Mucosa of descending colon (tissue), 3 donors: ENCODE measurements at regions not wholly inside any gene's neighbourhood (a gene's known extent, or its start where the extent isn't known, plus 50 kb on each side); places are given as distances from the start of the nearest gene placed in this dataset.
"Not testable (repeated sequence)": the region's sequence is repeated elsewhere in the genome, so short reads cannot be mapped to it uniquely, and the experiment has no call there.

Source experiments
- ATAC-seq: fragments of 200-7000 bp; cut with Tn5 transposase; one replicate; pipeline ENCODE4 v1.9.1; 2020; ENCODE audit warnings: mild to moderate bottlenecking, moderate library complexity
- DNase-seq, 3 donors: peaks; one replicate each; pipeline ENCODE4 v3.0.0-alpha.2; 2020
- H3K36me3 ChIP-seq: fragments of 200-600 bp; one replicate; pipeline ENCODE4 v1.8.0; 2021; ENCODE audit warnings: low read depth, mild to moderate bottlenecking
- H3K4me1 ChIP-seq: fragments of 200-600 bp; one replicate; pipeline ENCODE4 v1.8.0; 2021; ENCODE audit warnings: low read depth, mild to moderate bottlenecking
- H3K4me3 ChIP-seq: fragments of 200-600 bp; one replicate; pipeline ENCODE4 v1.8.0; 2021; ENCODE audit warnings: mild to moderate bottlenecking
- H3K9me3 ChIP-seq: fragments of 200-600 bp; one replicate; pipeline ENCODE4 v1.8.0; 2021; ENCODE audit warnings: mild to moderate bottlenecking
- CTCF ChIP-seq: fragments of 200-600 bp; IDR thresholded peaks from one replicate; pipeline ENCODE4 v1.8.0; 2022; ENCODE audit warnings: antibody characterized with exemption, mild to moderate bottlenecking
- intact Hi-C, 2 donors: fragments of 100-400 bp; cut with DNase I in 1 of 2; cut with micrococcal nuclease in 1 of 2; formaldehyde crosslinking; loops; one replicate each; pipeline versions ENCODE4 v1.11.0 to v1.11.1; 2022; cut with DNase I, micrococcal nuclease
- donor health status: DM: no; HTN: no; CAD: no; lungs with moderate emphysema.
- donor health status: DM: no; HTN: no; CAD: no.
- donor health status: DM: no; HTN: yes; CAD: no.

- DNase-seq (no peak), ATAC-seq (no peak)
- intact Hi-C loops: no loop called here
- H3K4me1 ChIP-seq: no peaks in the 10 kb centered on the region
- no peak for TF ChIP-seq CTCF
- no peaks in the 10 kb centered on the region for H3K9me3 ChIP-seq
- no peak overlapping the region for H3K4me3 ChIP-seq
- H3K36me3 ChIP-seq: no peaks in the 10 kb centered on the region
These were observed 56.5 kb upstream of the CYRIA start for GRCh38 chr2:16722126-16722525.

GRCh38 chr2:16721529-16721928 is 55.9 kb upstream of the CYRIA start:
- intact Hi-C loops, ATAC-seq: not testable (repeated sequence)

GRCh38 chr2:16720737-16721136 is 55.1 kb upstream of the CYRIA start:
- ATAC-seq, intact Hi-C loops, H3K4me3 ChIP-seq: not testable (repeated sequence)

More at GRCh38 chr2:16721529-16721928, 55.9 kb upstream of the CYRIA start:
- DNase-seq, H3K36me3 ChIP-seq, H3K4me3 ChIP-seq, H3K9me3 ChIP-seq, H3K4me1 ChIP-seq: not testable (repeated sequence)

GRCh38 chr2:16719485-16719808 is 53.8 kb upstream of the CYRIA start:
- no peak for DNase-seq
- ATAC-seq: no peak
- no peaks in the 10 kb centered on the region for H3K4me1 ChIP-seq
- TF ChIP-seq CTCF: no peak
- intact Hi-C loops: no loop called here
- H3K4me3 ChIP-seq: no peak overlapping the region
- no peaks in the 10 kb centered on the region for H3K9me3 ChIP-seq
- H3K36me3 ChIP-seq: no peaks in the 10 kb centered on the region

More at GRCh38 chr2:16720737-16721136, 55.1 kb upstream of the CYRIA start:
- not testable (repeated sequence) for DNase-seq, H3K4me1 ChIP-seq, H3K9me3 ChIP-seq, H3K36me3 ChIP-seq

GRCh38 chr2:16718576-16719484 is 53.2 kb upstream of the CYRIA start:
- no peak overlapping the region for H3K4me3 ChIP-seq
- no peak for TF ChIP-seq CTCF
- ATAC-seq (no peak), DNase-seq (no peak)
- no peaks in the 10 kb centered on the region for H3K9me3 ChIP-seq
- H3K4me1 ChIP-seq: no peaks in the 10 kb centered on the region
- intact Hi-C loops: no loop called here
- H3K36me3 ChIP-seq: no peaks in the 10 kb centered on the region

GRCh38 chr2:16717477-16717876 is 51.8 kb upstream of the CYRIA start:
- Histone ChIP-seq H3K9me3 (no peaks in the 10 kb centered on the region), H3K36me3 (no peaks in the 10 kb centered on the region), H3K4me1 (no peaks in the 10 kb centered on the region), H3K4me3 (no peak overlapping the region)
- TF ChIP-seq CTCF: no peak
- DNase-seq (no peak), ATAC-seq (peak; percentile 22)
- intact Hi-C loops: no loop called here
